ENCODE measurements at regions not wholly inside any gene's neighbourhood (a gene's known extent, or its start where the extent isn't known, plus 50 kb on each side); places are given as distances from the start of the nearest gene placed in this dataset.

DNA sequence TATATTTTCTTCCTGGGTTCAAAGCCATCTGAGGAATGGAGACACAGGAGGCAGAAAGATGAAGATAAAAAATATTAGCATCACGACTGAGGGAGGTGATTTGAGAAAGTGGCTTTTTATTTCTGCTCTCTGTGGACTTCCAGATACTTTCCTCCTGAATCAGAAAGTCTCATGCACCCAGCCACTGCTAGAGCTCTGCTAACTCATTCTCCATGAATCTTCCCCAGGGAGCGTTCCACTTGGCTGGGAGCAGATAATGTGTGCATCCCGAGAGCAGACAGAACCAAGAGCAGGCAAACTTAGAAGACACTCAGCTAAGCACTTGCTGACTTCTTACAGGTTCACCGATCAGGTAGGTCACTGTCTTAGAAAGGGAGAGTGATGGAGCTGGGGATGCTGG, 264.1 kb upstream of the THUMPD2 start:
- TF ChIP-seq POLR2A (IDR thresholded peaks at IDR 0.05): no peak
- TF ChIP-seq, protein P1, sequence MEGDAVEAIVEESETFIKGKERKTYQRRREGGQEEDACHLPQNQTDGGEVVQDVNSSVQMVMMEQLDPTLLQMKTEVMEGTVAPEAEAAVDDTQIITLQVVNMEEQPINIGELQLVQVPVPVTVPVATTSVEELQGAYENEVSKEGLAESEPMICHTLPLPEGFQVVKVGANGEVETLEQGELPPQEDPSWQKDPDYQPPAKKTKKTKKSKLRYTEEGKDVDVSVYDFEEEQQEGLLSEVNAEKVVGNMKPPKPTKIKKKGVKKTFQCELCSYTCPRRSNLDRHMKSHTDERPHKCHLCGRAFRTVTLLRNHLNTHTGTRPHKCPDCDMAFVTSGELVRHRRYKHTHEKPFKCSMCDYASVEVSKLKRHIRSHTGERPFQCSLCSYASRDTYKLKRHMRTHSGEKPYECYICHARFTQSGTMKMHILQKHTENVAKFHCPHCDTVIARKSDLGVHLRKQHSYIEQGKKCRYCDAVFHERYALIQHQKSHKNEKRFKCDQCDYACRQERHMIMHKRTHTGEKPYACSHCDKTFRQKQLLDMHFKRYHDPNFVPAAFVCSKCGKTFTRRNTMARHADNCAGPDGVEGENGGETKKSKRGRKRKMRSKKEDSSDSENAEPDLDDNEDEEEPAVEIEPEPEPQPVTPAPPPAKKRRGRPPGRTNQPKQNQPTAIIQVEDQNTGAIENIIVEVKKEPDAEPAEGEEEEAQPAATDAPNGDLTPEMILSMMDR (IDR thresholded peaks at IDR 0.05): no peak
